ENCODE measurements at regions not wholly inside any gene's neighbourhood (a gene's known extent, or its start where the extent isn't known, plus 50 kb on each side); places are given as distances from the start of the nearest gene placed in this dataset.

DNA sequence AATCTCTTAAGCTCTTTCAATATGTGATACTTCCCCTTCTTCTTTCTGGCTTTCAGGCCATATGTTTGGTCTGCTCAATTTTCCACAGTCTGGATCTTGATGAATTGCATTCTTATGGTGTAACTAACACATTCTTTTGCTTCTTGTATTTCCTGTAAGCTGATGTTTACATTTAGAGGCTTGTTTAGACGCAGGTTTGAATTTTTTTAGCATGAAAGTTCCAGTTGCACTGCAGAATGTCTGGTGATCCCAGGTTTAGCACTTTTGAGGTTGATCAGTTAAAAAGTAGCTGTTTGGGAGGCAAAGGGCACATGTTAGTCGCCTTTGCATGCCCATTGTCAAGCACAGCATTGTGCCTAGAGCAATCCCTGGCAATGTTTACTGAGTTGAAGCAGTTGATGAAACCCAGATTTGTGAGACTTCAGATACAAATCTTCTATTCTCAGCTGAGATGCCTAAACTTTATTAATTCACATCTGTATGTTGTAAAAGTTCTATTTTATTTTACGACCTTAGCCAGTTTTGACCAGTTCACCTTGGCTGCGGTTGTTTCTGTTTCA lies 59.6 kb upstream of the SPATA31C2 start:
- H3K18ac ChIP-seq (ENCODE audit: low read length) = no peak overlapping the region
- no peak overlapping the region for H2AFZ ChIP-seq (ENCODE audit: insufficient read depth, low read length, poor library complexity)
- H3K14ac ChIP-seq (ENCODE audit: low read length) = no peak overlapping the region
- H2BK12ac ChIP-seq (ENCODE audit: low read length) = no peak overlapping the region
- H3K4me2 ChIP-seq (ENCODE audit: low read length) = no peak overlapping the region
- H3K27ac ChIP-seq (ENCODE audit: low read depth, low read length) = peak overlapping the region; percentile 97
- H3K23ac ChIP-seq (ENCODE audit: low read length) = no peak overlapping the region
- H3K4me1 ChIP-seq (ENCODE audit: control insufficient read depth in 1 of 2, insufficient read depth in 2 of 2, low read length in 2 of 2) = peaks cover 12 to 13% of the 10 kb centered on the region in 2 experiments
- H3K36me3 ChIP-seq (ENCODE audit: control insufficient read depth in 1 of 2, insufficient read depth in 2 of 2, low read length in 2 of 2) = no peaks in the 10 kb centered on the region
- H3K9ac ChIP-seq (ENCODE audit: low read length) = no peak overlapping the region
- H3K9me3 ChIP-seq (ENCODE audit: insufficient read depth, low read depth, low read length) = no peaks in the 10 kb centered on the region
- no peak overlapping the region for H4K12ac ChIP-seq (ENCODE audit: low read depth, low read length)
- H2BK5ac ChIP-seq (ENCODE audit: low read depth, low read length, poor library complexity) = no peak overlapping the region
- no peak overlapping the region for H4K8ac ChIP-seq (ENCODE audit: low read depth, low read length)
- no peak overlapping the region for H2AK5ac ChIP-seq (ENCODE audit: low read length)
- H2BK120ac ChIP-seq (ENCODE audit: insufficient read depth, low read length, poor library complexity) = no peak overlapping the region
- no peak overlapping the region for H4K91ac ChIP-seq (ENCODE audit: low read depth, low read length)
- peaks cover 22% of the 10 kb centered on the region for H3K79me1 ChIP-seq (ENCODE audit: low read length)
- WGBS (ENCODE audit: extremely low coverage, insufficient coverage, insufficient read length) = no CpG with 5 or more reads among the region's 4 CpGs
- peaks cover 2% of the 10 kb centered on the region for H3K79me2 ChIP-seq (ENCODE audit: control insufficient read depth, insufficient read depth, low read length, poor library complexity)
- H3K27me3 ChIP-seq (ENCODE audit: insufficient read depth, low read length) = no peaks in the 10 kb centered on the region
- H3K4ac ChIP-seq (ENCODE audit: low read depth, low read length) = no peak overlapping the region
- H3K4me3 ChIP-seq (ENCODE audit: low read depth, low read length) = no peak overlapping the region
- DNase-seq = peak; percentile 79 to 96

DNA sequence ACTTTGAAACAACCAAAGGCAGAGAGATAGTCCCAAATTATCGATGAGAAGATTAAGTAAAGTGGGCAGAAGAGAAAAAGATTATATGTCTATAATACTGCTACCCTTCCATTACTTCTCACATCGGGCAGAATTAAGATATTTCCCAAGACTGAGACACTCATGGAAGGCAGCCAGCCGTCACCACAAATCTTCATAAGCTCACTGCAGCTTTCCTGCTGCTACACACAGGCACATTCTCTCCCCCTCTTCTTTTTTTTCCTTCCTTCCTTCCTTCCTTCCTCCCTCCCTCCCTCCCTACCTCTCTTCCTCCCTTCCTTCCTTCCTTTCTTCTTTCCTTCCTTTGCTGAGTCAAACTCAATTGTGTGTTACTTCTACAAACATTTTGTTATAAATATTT lies 58.7 kb upstream of the SPATA31C2 start:
- no peak overlapping the region for H4K12ac ChIP-seq (ENCODE audit: low read depth, low read length)
- peak overlapping the region; percentile 93 for H3K27ac ChIP-seq (ENCODE audit: low read depth, low read length)
- H3K79me2 ChIP-seq (ENCODE audit: control insufficient read depth, insufficient read depth, low read length, poor library complexity) = peaks cover 2% of the 10 kb centered on the region
- H3K4me3 ChIP-seq (ENCODE audit: low read depth, low read length) = no peak overlapping the region
- H4K8ac ChIP-seq (ENCODE audit: low read depth, low read length) = peak overlapping the region; percentile 66
- no peaks in the 10 kb centered on the region for H3K27me3 ChIP-seq (ENCODE audit: insufficient read depth, low read length)
- no peaks in the 10 kb centered on the region for H3K9me3 ChIP-seq (ENCODE audit: insufficient read depth, low read depth, low read length)
- H3K79me1 ChIP-seq (ENCODE audit: low read length) = peaks cover 22% of the 10 kb centered on the region
- H3K4ac ChIP-seq (ENCODE audit: low read depth, low read length) = no peak overlapping the region
- peak overlapping the region; percentile 57 for H3K14ac ChIP-seq (ENCODE audit: low read length)
- H2AK5ac ChIP-seq (ENCODE audit: low read length) = no peak overlapping the region
- H2BK5ac ChIP-seq (ENCODE audit: low read depth, low read length, poor library complexity) = peak overlapping the region; percentile 91
- peak overlapping the region; percentile 85 for H2BK120ac ChIP-seq (ENCODE audit: insufficient read depth, low read length, poor library complexity)
- H4K91ac ChIP-seq (ENCODE audit: low read depth, low read length) = peak overlapping the region; percentile 76
- H3K23ac ChIP-seq (ENCODE audit: low read length) = no peak overlapping the region
- H2BK12ac ChIP-seq (ENCODE audit: low read length) = peak overlapping the region; percentile 65
- H3K9ac ChIP-seq (ENCODE audit: low read length) = no peak overlapping the region
- no peak overlapping the region for H3K4me2 ChIP-seq (ENCODE audit: low read length)
- no CpG with 5 or more reads among the region's 3 CpGs for WGBS (ENCODE audit: extremely low coverage, insufficient coverage, insufficient read length)
- H3K18ac ChIP-seq (ENCODE audit: low read length) = peak overlapping the region; percentile 56
- no peak overlapping the region for H2AFZ ChIP-seq (ENCODE audit: insufficient read depth, low read length, poor library complexity)
- no peaks in the 10 kb centered on the region for H3K36me3 ChIP-seq (ENCODE audit: control insufficient read depth in 1 of 2, insufficient read depth in 2 of 2, low read length in 2 of 2)
- H3K4me1 ChIP-seq (ENCODE audit: control insufficient read depth in 1 of 2, insufficient read depth in 2 of 2, low read length in 2 of 2) = peaks cover 12 to 13% of the 10 kb centered on the region in 2 experiments
- DNase-seq = peak in 1 of 2 donors; percentile 37

GRCh38 chr9:88196142-88196790 lies 58.0 kb upstream of the SPATA31C2 start:
- H3K9ac ChIP-seq (ENCODE audit: low read length) = no peak overlapping the region
- no peak overlapping the region for H4K8ac ChIP-seq (ENCODE audit: low read depth, low read length)
- H3K23ac ChIP-seq (ENCODE audit: low read length) = no peak overlapping the region
- no peaks in the 10 kb centered on the region for H3K27me3 ChIP-seq (ENCODE audit: insufficient read depth, low read length)
- peak overlapping the region; percentile 53 for H4K91ac ChIP-seq (ENCODE audit: low read depth, low read length)
- H3K36me3 ChIP-seq (ENCODE audit: control insufficient read depth in 1 of 2, insufficient read depth in 2 of 2, low read length in 2 of 2) = no peaks in the 10 kb centered on the region
- H4K12ac ChIP-seq (ENCODE audit: low read depth, low read length) = no peak overlapping the region
- peaks cover 2% of the 10 kb centered on the region for H3K79me2 ChIP-seq (ENCODE audit: control insufficient read depth, insufficient read depth, low read length, poor library complexity)
- peak overlapping the region; percentile 4 for H3K14ac ChIP-seq (ENCODE audit: low read length)
- H2BK5ac ChIP-seq (ENCODE audit: low read depth, low read length, poor library complexity) = peak overlapping the region; percentile 61
- no peaks in the 10 kb centered on the region for H3K9me3 ChIP-seq (ENCODE audit: insufficient read depth, low read depth, low read length)
- no peak overlapping the region for H3K4me3 ChIP-seq (ENCODE audit: low read depth, low read length)
- no CpG with 5 or more reads among the region's 5 CpGs for WGBS (ENCODE audit: extremely low coverage, insufficient coverage, insufficient read length)
- H3K4ac ChIP-seq (ENCODE audit: low read depth, low read length) = no peak overlapping the region
- DNase-seq = peak; percentile 70 to 86
- H3K79me1 ChIP-seq (ENCODE audit: low read length) = peaks cover 22% of the 10 kb centered on the region
- H2BK12ac ChIP-seq (ENCODE audit: low read length) = peak overlapping the region; percentile 18
- no peak overlapping the region for H3K18ac ChIP-seq (ENCODE audit: low read length)
- no peak overlapping the region for H2AFZ ChIP-seq (ENCODE audit: insufficient read depth, low read length, poor library complexity)
- H2BK120ac ChIP-seq (ENCODE audit: insufficient read depth, low read length, poor library complexity) = peak overlapping the region; percentile 36
- H3K4me1 ChIP-seq (ENCODE audit: control insufficient read depth in 1 of 2, insufficient read depth in 2 of 2, low read length in 2 of 2) = peaks cover 12 to 13% of the 10 kb centered on the region in 2 experiments
- H3K4me2 ChIP-seq (ENCODE audit: low read length) = no peak overlapping the region
- no peak overlapping the region for H2AK5ac ChIP-seq (ENCODE audit: low read length)
- H3K27ac ChIP-seq (ENCODE audit: low read depth, low read length) = peak overlapping the region; percentile 25

- no peak overlapping the region for H2BK5ac ChIP-seq (ENCODE audit: low read depth, low read length, poor library complexity)
- H2BK12ac ChIP-seq (ENCODE audit: low read length) = peak overlapping the region; percentile 56
- H3K9ac ChIP-seq (ENCODE audit: low read length) = no peak overlapping the region
- H3K36me3 ChIP-seq (ENCODE audit: control insufficient read depth in 1 of 2, insufficient read depth in 2 of 2, low read length in 2 of 2) = no peaks in the 10 kb centered on the region
- no peak overlapping the region for H3K18ac ChIP-seq (ENCODE audit: low read length)
- no peak overlapping the region for H3K4me3 ChIP-seq (ENCODE audit: low read depth, low read length)
- no peak overlapping the region for H4K8ac ChIP-seq (ENCODE audit: low read depth, low read length)
- H3K79me1 ChIP-seq (ENCODE audit: low read length) = peaks cover 17% of the 10 kb centered on the region
- no peaks in the 10 kb centered on the region for H3K9me3 ChIP-seq (ENCODE audit: insufficient read depth, low read depth, low read length)
- H2AFZ ChIP-seq (ENCODE audit: insufficient read depth, low read length, poor library complexity) = no peak overlapping the region
- WGBS (ENCODE audit: extremely low coverage, insufficient coverage, insufficient read length) = no CpG with 5 or more reads among the region's 6 CpGs
- H3K79me2 ChIP-seq (ENCODE audit: control insufficient read depth, insufficient read depth, low read length, poor library complexity) = no peaks in the 10 kb centered on the region
- H3K14ac ChIP-seq (ENCODE audit: low read length) = peak overlapping the region; percentile 73
- DNase-seq = no peak
- no peak overlapping the region for H4K12ac ChIP-seq (ENCODE audit: low read depth, low read length)
- H3K27me3 ChIP-seq (ENCODE audit: insufficient read depth, low read length) = no peaks in the 10 kb centered on the region
- H2BK120ac ChIP-seq (ENCODE audit: insufficient read depth, low read length, poor library complexity) = no peak overlapping the region
- H2AK5ac ChIP-seq (ENCODE audit: low read length) = no peak overlapping the region
- H3K4ac ChIP-seq (ENCODE audit: low read depth, low read length) = no peak overlapping the region
- H4K91ac ChIP-seq (ENCODE audit: low read depth, low read length) = no peak overlapping the region
- H3K4me1 ChIP-seq (ENCODE audit: control insufficient read depth in 1 of 2, insufficient read depth in 2 of 2, low read length in 2 of 2) = peaks cover 8 to 10% of the 10 kb centered on the region in 2 experiments
- no peak overlapping the region for H3K4me2 ChIP-seq (ENCODE audit: low read length)
- no peak overlapping the region for H3K27ac ChIP-seq (ENCODE audit: low read depth, low read length)
- H3K23ac ChIP-seq (ENCODE audit: low read length) = no peak overlapping the region
Measured at GRCh38 chr9:88193766-88194165, 55.5 kb upstream of the SPATA31C2 start.

Data from trophoblast cell (in vitro differentiated cells and primary cell).